OCI-LY7 (cell line): ENCODE measurements at regions not wholly inside any gene's neighbourhood (a gene's known extent, or its start where the extent isn't known, plus 50 kb on each side); places are given as distances from the start of the nearest gene placed in this dataset.

ENCODE experiments used
- BruUV-seq: library from RNA; stranded (reverse); fragments of 400-500 nt; replicated peaks from 2 replicates; lab custom pipeline; 2021; lab: Mats Ljungman, UMichigan
- CTCF ChIA-PET: fragments of 300-600 bp; sonication (Branson Sonifier 250); formaldehyde crosslinking; loops from one replicate; lab custom pipeline; 2022; ENCODE audit warnings: antibody characterized with exemption; ENCODE audit not compliant: unreplicated experiment; lab: Charles Lee
- POLR2A ChIA-PET: fragments of 300-600 bp; sonication (Branson Sonifier 250); formaldehyde crosslinking; loops from one replicate; lab custom pipeline; 2022; ENCODE audit warnings: antibody characterized with exemption; lab: Charles Lee
- DNase-seq: peaks from one replicate; pipeline ENCODE4 v3.0.0-alpha.2; 2015; ENCODE audit warnings: low spot score
- H2AFZ ChIP-seq: fragments of 200-600 bp; sonication (generic), shearing (Covaris generic); 2 replicates; pipeline ENCODE4 v1.6.1; 2014; ENCODE audit warnings: mild to moderate bottlenecking, antibody characterized with exemption, low read length, moderate library complexity
- H3K27ac ChIP-seq: fragments of 200-600 bp; sonication (generic); 2 replicates; pipeline ENCODE4 v1.5.1; 2014; ENCODE audit warnings: mixed run types, low read depth, mild to moderate bottlenecking, moderate library complexity, low read length, inconsistent platforms; ENCODE audit not compliant: poor library complexity, severe bottlenecking
- H3K36me3 ChIP-seq: fragments of 200-600 bp; sonication (generic); 2 replicates; pipeline ENCODE4 v1.6.1; 2014; ENCODE audit warnings: mild to moderate bottlenecking, antibody characterized with exemption, low read length, moderate library complexity, mixed read lengths; ENCODE audit not compliant: insufficient read depth
- H3K4me1 ChIP-seq: fragments of 200-600 bp; sonication (generic); 2 replicates; pipeline ENCODE4 v1.5.1; 2014; ENCODE audit warnings: mild to moderate bottlenecking, low read length; ENCODE audit not compliant: insufficient read depth, poor library complexity, severe bottlenecking
- H3K4me2 ChIP-seq: fragments of 200-600 bp; sonication (generic); 2 replicates; pipeline ENCODE4 v1.6.1; 2014; ENCODE audit warnings: mild to moderate bottlenecking, low read length
- H3K4me3 ChIP-seq: fragments of 200-600 bp; sonication (generic); 2 replicates; pipeline ENCODE4 v1.5.1; 2014; ENCODE audit warnings: mild to moderate bottlenecking, low read depth, low read length; ENCODE audit not compliant: poor library complexity, severe bottlenecking
- H3K79me2 ChIP-seq: fragments of 200-600 bp; sonication (generic); 2 replicates; pipeline ENCODE4 v1.6.1; 2016; ENCODE audit warnings: low read depth, mild to moderate bottlenecking, low read length, moderate library complexity, mixed read lengths; ENCODE audit not compliant: insufficient read depth
- H3K9me2 ChIP-seq: fragments of 200-600 bp; sonication (generic); 2 replicates; pipeline ENCODE4 v1.6.1; 2016; ENCODE audit warnings: mild to moderate bottlenecking, low read length, mixed read lengths; ENCODE audit not compliant: insufficient read depth
- H3K9me3 ChIP-seq: fragments of 200-600 bp; sonication (generic); 2 replicates; pipeline ENCODE4 v1.6.1; 2014; ENCODE audit warnings: mild to moderate bottlenecking, mixed run types, low read length, mixed read lengths
- H4K20me1 ChIP-seq: fragments of 200-600 bp; sonication (generic); 2 replicates; pipeline ENCODE4 v1.6.1; 2014; ENCODE audit warnings: mild to moderate bottlenecking, antibody characterized with exemption, low read length, moderate library complexity, mixed read lengths; ENCODE audit not compliant: insufficient read depth
- EZH2phosphoT487 ChIP-seq: fragments of 200-600 bp; sonication (generic); IDR thresholded peaks from 2 replicates; pipeline ENCODE4 v1.6.1; 2018; ENCODE audit warnings: low read depth, borderline replicate concordance, mild to moderate bottlenecking, mixed run types, antibody characterized with exemption, low read length, moderate library complexity, mixed read lengths
- intact Hi-C: fragments of 100-400 bp; cut with micrococcal nuclease; formaldehyde crosslinking; loops from one replicate; pipeline ENCODE4 v1.10.0; 2022; ENCODE audit not compliant: unreplicated experiment
- TF ChIP-seq, protein P1 (sequence below): fragments of 200-600 bp; sonication (generic); conservative IDR thresholded peaks from 2 replicates; pipeline ENCODE4 v1.5.1; 2014; ENCODE audit warnings: mild to moderate bottlenecking, antibody characterized with exemption, low read length, moderate library complexity, mixed read lengths

- CTCF ChIA-PET = no interaction called here
- no peaks in the 10 kb centered on the region for H4K20me1 ChIP-seq
- H2AFZ ChIP-seq = no peak overlapping the region
- no peaks in the 10 kb centered on the region for H3K79me2 ChIP-seq
- H3K4me3 ChIP-seq = no peak overlapping the region
- BruUV-seq = no TSS peak
- H3K4me2 ChIP-seq = no peak overlapping the region
- no peaks in the 10 kb centered on the region for H3K4me1 ChIP-seq
- no peaks in the 10 kb centered on the region for H3K36me3 ChIP-seq
- DNase-seq = no peak
- POLR2A ChIA-PET = interaction anchor here (0.7 kb wide), 1 partner anchor 1435 kb away, joined by 4 read pairs; no protein-coding TSS in a partner anchor
- no peaks in the 10 kb centered on the region for H3K9me2 ChIP-seq
- intact Hi-C loops = no loop called here
- no peaks in the 10 kb centered on the region for H3K9me3 ChIP-seq
- H3K27ac ChIP-seq = no peak overlapping the region
- TF ChIP-seq, protein P1, sequence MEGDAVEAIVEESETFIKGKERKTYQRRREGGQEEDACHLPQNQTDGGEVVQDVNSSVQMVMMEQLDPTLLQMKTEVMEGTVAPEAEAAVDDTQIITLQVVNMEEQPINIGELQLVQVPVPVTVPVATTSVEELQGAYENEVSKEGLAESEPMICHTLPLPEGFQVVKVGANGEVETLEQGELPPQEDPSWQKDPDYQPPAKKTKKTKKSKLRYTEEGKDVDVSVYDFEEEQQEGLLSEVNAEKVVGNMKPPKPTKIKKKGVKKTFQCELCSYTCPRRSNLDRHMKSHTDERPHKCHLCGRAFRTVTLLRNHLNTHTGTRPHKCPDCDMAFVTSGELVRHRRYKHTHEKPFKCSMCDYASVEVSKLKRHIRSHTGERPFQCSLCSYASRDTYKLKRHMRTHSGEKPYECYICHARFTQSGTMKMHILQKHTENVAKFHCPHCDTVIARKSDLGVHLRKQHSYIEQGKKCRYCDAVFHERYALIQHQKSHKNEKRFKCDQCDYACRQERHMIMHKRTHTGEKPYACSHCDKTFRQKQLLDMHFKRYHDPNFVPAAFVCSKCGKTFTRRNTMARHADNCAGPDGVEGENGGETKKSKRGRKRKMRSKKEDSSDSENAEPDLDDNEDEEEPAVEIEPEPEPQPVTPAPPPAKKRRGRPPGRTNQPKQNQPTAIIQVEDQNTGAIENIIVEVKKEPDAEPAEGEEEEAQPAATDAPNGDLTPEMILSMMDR = no peak
- no peak for TF ChIP-seq EZH2phosphoT487
Measured at GRCh38 chr21:16751695-16752474, 761.0 kb upstream of the CXADR start.

DNA sequence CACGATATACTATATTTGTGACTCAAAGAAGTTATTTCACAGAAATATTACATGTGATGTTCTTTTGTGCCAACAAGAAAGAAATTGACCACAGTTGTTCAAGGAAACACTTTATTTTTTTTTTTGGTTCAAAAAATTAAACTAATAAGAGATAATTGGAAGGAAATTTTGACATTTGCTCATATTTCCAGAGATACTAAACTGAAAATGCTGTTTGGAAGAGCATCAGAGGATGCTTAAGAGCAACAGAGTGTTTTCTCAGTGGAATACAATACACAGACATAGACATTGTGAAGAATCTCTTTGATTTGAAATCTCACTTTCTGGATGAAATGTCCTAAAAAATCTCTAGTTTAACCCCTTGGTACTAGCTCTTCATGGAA lies 760.4 kb upstream of the CXADR start:
- Histone ChIP-seq H3K79me2 (no peaks in the 10 kb centered on the region), H3K4me3 (no peak overlapping the region), H3K9me3 (no peaks in the 10 kb centered on the region), H3K9me2 (no peaks in the 10 kb centered on the region), H3K36me3 (no peaks in the 10 kb centered on the region), H3K4me1 (no peaks in the 10 kb centered on the region), H4K20me1 (no peaks in the 10 kb centered on the region), H2AFZ (no peak overlapping the region), H3K27ac (no peak overlapping the region), H3K4me2 (no peak overlapping the region)
- intact Hi-C loops = no loop called here
- TF ChIP-seq, protein P1 = no peak
- TF ChIP-seq EZH2phosphoT487 = no peak
- ChIA-PET CTCF (no interaction called here), POLR2A (interaction anchor here (1.4 kb wide), 1 partner anchor 25 kb away, joined by 3 read pairs; no protein-coding TSS in a partner anchor)
- no TSS peak for BruUV-seq
- no peak for DNase-seq

DNA sequence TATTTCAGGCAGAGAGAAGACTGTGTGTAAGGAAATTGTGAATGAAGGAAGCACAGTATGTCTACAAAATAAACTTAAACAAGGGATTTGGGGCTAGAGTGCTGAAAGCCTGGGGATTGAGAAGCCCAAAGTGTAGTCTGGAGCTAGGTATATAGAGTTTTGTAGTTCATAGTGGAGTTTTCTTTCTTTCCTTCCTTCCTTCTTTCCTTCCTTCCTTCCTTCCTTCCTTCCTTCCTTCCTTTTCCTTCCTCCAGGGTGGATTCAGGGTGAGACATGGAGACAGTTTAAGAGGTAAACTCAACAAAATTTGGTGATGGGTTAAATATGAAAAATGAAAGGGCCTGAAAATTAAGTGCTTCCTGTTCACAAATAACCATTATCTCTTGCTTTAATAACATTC lies 757.8 kb upstream of the CXADR start:
- ChIA-PET CTCF (no interaction called here), POLR2A (no interaction called here)
- intact Hi-C loops = no loop called here
- Histone ChIP-seq H3K4me2 (no peak overlapping the region), H4K20me1 (no peaks in the 10 kb centered on the region), H3K4me1 (no peaks in the 10 kb centered on the region), H3K79me2 (no peaks in the 10 kb centered on the region), H2AFZ (no peak overlapping the region), H3K9me2 (no peaks in the 10 kb centered on the region), H3K36me3 (no peaks in the 10 kb centered on the region), H3K9me3 (no peaks in the 10 kb centered on the region), H3K4me3 (no peak overlapping the region), H3K27ac (no peak overlapping the region)
- no TSS peak for BruUV-seq
- DNase-seq = no peak
- TF ChIP-seq EZH2phosphoT487 = no peak
- TF ChIP-seq, protein P1 = no peak
